Mammary epithelial cell (primary cell): ENCODE measurements at regions not wholly inside any gene's neighbourhood (a gene's known extent, or its start where the extent isn't known, plus 50 kb on each side); places are given as distances from the start of the nearest gene placed in this dataset.

Source experiments
- CTCF ChIP-seq, 2 donors: IDR thresholded peaks in 1 of 2; conservative IDR thresholded peaks in 1 of 2; 2 replicates each; pipeline ENCODE4 v1.5.1; 2011 to 2012; ENCODE audit warnings: inconsistent platforms in 2 of 2, low read length in 2 of 2, mild to moderate bottlenecking in 2 of 2, control low read depth in 1 of 2, low read depth in 1 of 2; ENCODE audit not compliant: insufficient read depth in 1 of 2; ENCODE audit errors: extremely low read depth in 1 of 2
- EZH2 ChIP-seq: IDR thresholded peaks from 2 replicates; pipeline ENCODE4 v1.6.1; 2012; ENCODE audit warnings: low read length, inconsistent platforms, borderline replicate concordance

- TF ChIP-seq CTCF (conservative IDR thresholded peaks at IDR 0.05 in 1 of 2, IDR thresholded peaks at IDR 0.05 in 1 of 2; ENCODE audit: extremely low read depth in 1 of 2, insufficient read depth in 1 of 2, low read depth in 1 of 2, low read length in 2 of 2) (no peak), EZH2 (no peak)
These were observed 95.7 kb upstream of the CTBP2 start for GRCh38 chr10:125256026-125256425.
